ENCODE measurements at regions not wholly inside any gene's neighbourhood (a gene's known extent, or its start where the extent isn't known, plus 50 kb on each side); places are given as distances from the start of the nearest gene placed in this dataset.
"Not testable (repeated sequence)": the region's sequence is repeated elsewhere in the genome, so short reads cannot be mapped to it uniquely, and the experiment has no call there.

DNA sequence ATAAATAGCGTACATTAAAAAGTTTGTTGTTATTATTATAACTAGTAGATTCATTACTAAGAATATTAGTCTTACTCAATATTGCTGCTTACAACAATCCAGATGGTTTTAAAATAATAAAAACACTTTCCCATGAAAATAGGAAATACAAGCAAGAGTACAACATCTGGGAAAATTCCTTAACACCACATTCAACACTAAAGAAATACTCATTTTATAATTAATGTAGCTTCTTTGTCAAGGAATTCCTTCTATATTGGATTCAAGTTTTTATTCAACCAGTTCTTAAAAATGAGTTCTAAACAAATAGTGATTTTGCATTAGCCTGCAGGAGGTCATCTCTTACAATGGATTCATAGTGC, 650.3 kb upstream of the SLC35B3 start:
- CTCF ChIA-PET: no interaction called here
- Mint-ChIP-seq H3K36me3 (no peaks in the 10 kb centered on the region), H3K27ac (no peak overlapping the region), H3K4me3 (no peak overlapping the region), H3K4me1 (peaks cover 9% of the 10 kb centered on the region), H3K9me3 (no peaks in the 10 kb centered on the region), H3K27me3 (no peaks in the 10 kb centered on the region)
- no peak for DNase-seq

GRCh38 chr6:9085054-9085708, 649.8 kb upstream of the SLC35B3 start:
- no peak for DNase-seq
- CTCF ChIA-PET: no interaction called here
- H3K4me1 Mint-ChIP-seq: peaks cover 9% of the 10 kb centered on the region
- no peaks in the 10 kb centered on the region for H3K36me3 Mint-ChIP-seq
- H3K27me3 Mint-ChIP-seq: no peaks in the 10 kb centered on the region
- H3K27ac Mint-ChIP-seq: no peak overlapping the region
- no peaks in the 10 kb centered on the region for H3K9me3 Mint-ChIP-seq
- H3K4me3 Mint-ChIP-seq: no peak overlapping the region

GRCh38 chr6:9083108-9083507, 647.8 kb upstream of the SLC35B3 start:
- CTCF ChIA-PET: no interaction called here
- Mint-ChIP-seq H3K4me1 (peaks cover 6% of the 10 kb centered on the region), H3K36me3 (no peaks in the 10 kb centered on the region), H3K4me3 (no peak overlapping the region), H3K9me3 (no peaks in the 10 kb centered on the region), H3K27me3 (no peaks in the 10 kb centered on the region), H3K27ac (no peak overlapping the region)
- no peak for DNase-seq

DNA sequence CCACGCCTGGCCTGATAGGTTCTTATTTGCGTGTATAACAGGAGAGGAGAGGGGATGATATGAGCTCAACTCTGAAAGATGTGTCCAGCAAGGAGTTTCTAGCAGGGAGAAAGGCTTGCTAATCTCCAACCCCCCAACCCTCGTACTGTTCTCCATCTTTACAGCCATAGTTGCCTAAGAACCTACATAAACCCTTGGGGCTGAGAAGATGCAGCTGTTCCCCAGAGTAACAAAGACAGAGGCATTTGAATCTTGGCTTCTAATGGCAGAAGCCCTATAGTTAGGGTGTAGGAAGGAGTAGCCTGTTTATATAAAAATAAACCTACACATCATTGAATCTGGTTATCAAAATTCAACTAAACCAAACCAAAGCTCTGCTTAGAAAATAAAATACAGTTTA, 631.4 kb upstream of the SLC35B3 start:
- Mint-ChIP-seq H3K4me1 (no peaks in the 10 kb centered on the region), H3K4me3 (no peak overlapping the region), H3K27me3 (no peaks in the 10 kb centered on the region), H3K9me3 (no peaks in the 10 kb centered on the region), H3K27ac (no peak overlapping the region), H3K36me3 (no peaks in the 10 kb centered on the region)
- CTCF ChIA-PET: no interaction called here
- DNase-seq: no peak

GRCh38 chr6:9064156-9064555, 628.8 kb upstream of the SLC35B3 start:
- DNase-seq: no peak
- Mint-ChIP-seq H3K27ac (no peak overlapping the region), H3K36me3 (no peaks in the 10 kb centered on the region), H3K4me3 (no peak overlapping the region), H3K9me3 (no peaks in the 10 kb centered on the region), H3K4me1 (no peaks in the 10 kb centered on the region), H3K27me3 (no peaks in the 10 kb centered on the region)
- CTCF ChIA-PET: no interaction called here

DNA sequence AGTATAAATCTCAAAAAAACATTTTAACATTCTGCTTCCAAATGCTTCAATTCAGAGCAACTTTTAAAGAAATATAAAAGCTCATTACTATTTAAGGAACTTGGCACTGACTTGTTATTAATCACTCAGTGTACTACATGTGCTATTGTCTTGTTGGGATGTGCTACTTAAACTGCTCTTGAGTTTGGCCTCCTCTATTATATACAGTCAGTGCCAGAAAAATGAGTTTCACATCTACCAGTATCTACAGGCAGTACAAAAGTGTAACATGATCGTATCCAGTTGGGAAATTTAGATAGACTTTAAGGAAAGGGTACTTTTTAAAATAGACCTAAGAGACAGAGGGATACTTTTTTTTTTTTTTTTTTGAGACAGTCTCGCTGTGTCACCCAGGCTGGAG, 627.3 kb upstream of the SLC35B3 start:
- Mint-ChIP-seq H3K27me3 (no peaks in the 10 kb centered on the region), H3K9me3 (no peaks in the 10 kb centered on the region), H3K36me3 (no peaks in the 10 kb centered on the region), H3K27ac (no peak overlapping the region), H3K4me3 (no peak overlapping the region), H3K4me1 (no peaks in the 10 kb centered on the region)
- DNase-seq: no peak
- CTCF ChIA-PET: no interaction called here

- no peak overlapping the region for H3K4me3 Mint-ChIP-seq
- H3K27me3 Mint-ChIP-seq: no peaks in the 10 kb centered on the region
- DNase-seq: no peak
- CTCF ChIA-PET: no interaction called here
- no peak overlapping the region for H3K27ac Mint-ChIP-seq
- no peaks in the 10 kb centered on the region for H3K9me3 Mint-ChIP-seq
- no peaks in the 10 kb centered on the region for H3K36me3 Mint-ChIP-seq
- H3K4me1 Mint-ChIP-seq: no peaks in the 10 kb centered on the region
These were observed 622.6 kb upstream of the SLC35B3 start for GRCh38 chr6:9057937-9058336.

DNA sequence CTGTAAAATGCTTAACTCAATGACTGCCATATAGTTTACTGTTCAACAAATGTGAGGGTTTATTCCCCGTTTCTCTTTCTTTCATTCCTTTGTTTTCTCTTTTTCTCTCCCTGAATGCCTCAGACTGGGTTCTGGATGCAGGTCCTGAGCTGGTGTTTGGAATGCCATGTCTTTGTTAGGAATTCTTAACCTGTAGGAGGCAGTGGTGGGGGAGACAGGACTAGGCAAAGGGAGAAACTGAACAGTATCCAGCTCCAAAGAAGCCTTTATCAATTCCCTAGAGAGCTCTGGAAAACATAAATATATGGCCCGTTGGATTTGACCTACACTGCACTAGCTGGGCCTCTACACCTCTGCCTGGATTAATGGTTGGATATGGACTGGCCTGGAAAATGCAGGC, 621.2 kb upstream of the SLC35B3 start:
- H3K4me3 Mint-ChIP-seq: no peak overlapping the region
- H3K9me3 Mint-ChIP-seq: no peaks in the 10 kb centered on the region
- H3K4me1 Mint-ChIP-seq: no peaks in the 10 kb centered on the region
- H3K27ac Mint-ChIP-seq: no peak overlapping the region
- no peaks in the 10 kb centered on the region for H3K36me3 Mint-ChIP-seq
- CTCF ChIA-PET: no interaction called here
- H3K27me3 Mint-ChIP-seq: no peaks in the 10 kb centered on the region
- DNase-seq: no peak

DNA sequence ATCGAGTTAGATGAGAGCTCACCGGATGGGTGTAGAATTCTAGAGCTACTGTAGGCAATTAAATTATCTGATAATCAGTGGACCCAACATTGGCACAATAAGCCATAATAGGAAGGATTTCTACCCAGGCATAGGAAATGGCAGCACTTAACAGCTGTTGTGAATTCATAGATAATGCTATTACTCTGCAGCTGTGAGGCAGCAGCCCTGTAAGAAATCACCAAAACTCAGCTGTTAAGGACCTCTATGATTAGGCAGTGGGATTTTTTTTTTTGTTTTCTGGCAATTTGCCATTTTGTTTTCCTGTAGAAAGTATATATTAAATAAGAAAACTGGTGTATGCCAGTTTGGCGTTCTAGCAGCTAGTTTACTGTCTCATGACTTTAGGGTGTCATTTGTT, 609.1 kb upstream of the SLC35B3 start:
- CTCF ChIA-PET: no interaction called here
- Mint-ChIP-seq H3K36me3 (no peaks in the 10 kb centered on the region), H3K9me3 (peaks cover 22% of the 10 kb centered on the region), H3K4me1 (no peaks in the 10 kb centered on the region), H3K4me3 (no peak overlapping the region), H3K27ac (no peak overlapping the region), H3K27me3 (no peaks in the 10 kb centered on the region)
- no peak for DNase-seq

DNA sequence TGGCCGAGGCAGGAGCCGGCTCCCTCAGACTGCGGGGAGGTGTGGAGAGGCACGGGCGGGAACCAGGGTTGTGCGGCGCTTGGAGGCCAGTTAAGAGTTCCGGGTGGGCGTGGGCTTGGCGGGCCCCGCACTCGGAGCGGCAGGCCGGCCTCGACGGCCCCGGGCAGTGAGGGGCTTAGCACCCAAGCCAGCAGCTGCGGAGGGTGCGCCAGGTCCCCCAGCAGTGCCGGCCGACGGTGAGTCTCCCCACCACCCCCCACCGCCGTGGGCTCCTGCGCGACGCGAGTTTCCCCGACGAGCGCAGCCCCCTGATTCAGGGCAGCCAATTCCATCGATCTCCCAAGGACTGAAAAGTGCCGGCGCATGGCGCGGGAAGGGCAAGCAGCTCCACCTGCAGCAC, 605.4 kb upstream of the SLC35B3 start:
- no peak overlapping the region for H3K4me3 Mint-ChIP-seq
- H3K36me3 Mint-ChIP-seq: no peaks in the 10 kb centered on the region
- DNase-seq: no peak
- H3K27ac Mint-ChIP-seq: no peak overlapping the region
- CTCF ChIA-PET: no interaction called here
- no peaks in the 10 kb centered on the region for H3K27me3 Mint-ChIP-seq
- H3K9me3 Mint-ChIP-seq: peaks cover 25% of the 10 kb centered on the region
- no peaks in the 10 kb centered on the region for H3K4me1 Mint-ChIP-seq

DNA sequence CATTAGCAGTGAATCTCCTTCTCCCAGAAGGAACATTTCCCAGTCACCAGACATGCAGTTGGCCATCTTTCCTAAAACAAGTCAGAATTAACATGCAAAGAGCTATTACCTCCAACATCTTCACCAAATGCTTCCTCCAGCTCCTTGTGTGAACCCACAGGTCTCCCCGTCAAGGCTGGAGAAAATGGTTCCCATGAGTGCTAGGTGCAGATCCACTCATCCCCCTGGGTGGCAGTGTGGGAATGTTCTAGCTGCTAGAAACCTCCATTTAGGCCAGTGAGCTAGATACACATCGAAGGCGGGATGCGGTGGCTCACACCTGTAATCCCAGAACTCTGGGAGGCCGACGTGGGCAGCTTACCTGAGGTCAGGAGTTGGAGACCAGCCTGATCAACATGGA, 603.9 kb upstream of the SLC35B3 start:
- H3K27ac Mint-ChIP-seq: no peak overlapping the region
- H3K4me3 Mint-ChIP-seq: no peak overlapping the region
- no peaks in the 10 kb centered on the region for H3K36me3 Mint-ChIP-seq
- H3K27me3 Mint-ChIP-seq: no peaks in the 10 kb centered on the region
- CTCF ChIA-PET: no interaction called here
- peaks cover 25% of the 10 kb centered on the region for H3K9me3 Mint-ChIP-seq
- DNase-seq: no peak
- no peaks in the 10 kb centered on the region for H3K4me1 Mint-ChIP-seq

GRCh38 chr6:9028086-9028485, 592.7 kb upstream of the SLC35B3 start:
- Mint-ChIP-seq H3K4me1 (no peaks in the 10 kb centered on the region), H3K27ac (no peak overlapping the region)

GRCh38 chr6:9025796-9026394, 590.5 kb upstream of the SLC35B3 start:
- Mint-ChIP-seq H3K27me3 (no peaks in the 10 kb centered on the region), H3K4me3 (no peak overlapping the region), H3K36me3 (no peaks in the 10 kb centered on the region), H3K27ac (no peak overlapping the region), H3K4me1 (no peaks in the 10 kb centered on the region), H3K9me3 (no peaks in the 10 kb centered on the region)
- no peak for DNase-seq
- CTCF ChIA-PET: no interaction called here

More at GRCh38 chr6:9028086-9028485, 592.7 kb upstream of the SLC35B3 start:
- Mint-ChIP-seq H3K27me3 (no peaks in the 10 kb centered on the region), H3K36me3 (no peaks in the 10 kb centered on the region), H3K9me3 (peaks cover 2% of the 10 kb centered on the region), H3K4me3 (no peak overlapping the region)
- DNase-seq: no peak
- CTCF ChIA-PET: no interaction called here

DNA sequence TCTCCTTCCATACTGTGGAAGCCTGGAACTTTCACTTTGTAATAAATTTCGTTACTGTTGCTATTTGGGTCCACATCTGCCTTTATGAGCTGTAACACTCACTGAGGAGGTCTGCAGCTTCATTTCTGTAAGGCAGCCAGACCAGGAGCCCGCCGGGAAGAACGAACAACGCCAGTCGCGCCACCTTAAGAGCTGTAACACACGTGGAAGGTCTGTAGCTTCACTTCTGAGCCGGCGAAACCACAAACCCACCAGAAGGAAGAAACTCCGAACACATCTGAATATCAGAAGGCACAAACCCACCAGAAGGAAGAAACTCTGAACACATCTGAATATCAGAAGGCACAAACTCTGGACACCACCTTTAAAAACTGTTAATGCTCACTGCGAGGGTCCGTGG, 589.9 kb upstream of the SLC35B3 start:
- Mint-ChIP-seq H3K4me3 (no peak overlapping the region), H3K9me3 (no peaks in the 10 kb centered on the region), H3K4me1 (no peaks in the 10 kb centered on the region), H3K27me3 (no peaks in the 10 kb centered on the region), H3K27ac (no peak overlapping the region), H3K36me3 (no peaks in the 10 kb centered on the region)
- no peak for DNase-seq
- CTCF ChIA-PET: no interaction called here

- H3K27me3 Mint-ChIP-seq, H3K27ac Mint-ChIP-seq, H3K36me3 Mint-ChIP-seq, CTCF ChIA-PET, H3K9me3 Mint-ChIP-seq, DNase-seq, H3K4me1 Mint-ChIP-seq, H3K4me3 Mint-ChIP-seq: not testable (repeated sequence)
These were observed 588.9 kb upstream of the SLC35B3 start for GRCh38 chr6:9024246-9024645.

DNA sequence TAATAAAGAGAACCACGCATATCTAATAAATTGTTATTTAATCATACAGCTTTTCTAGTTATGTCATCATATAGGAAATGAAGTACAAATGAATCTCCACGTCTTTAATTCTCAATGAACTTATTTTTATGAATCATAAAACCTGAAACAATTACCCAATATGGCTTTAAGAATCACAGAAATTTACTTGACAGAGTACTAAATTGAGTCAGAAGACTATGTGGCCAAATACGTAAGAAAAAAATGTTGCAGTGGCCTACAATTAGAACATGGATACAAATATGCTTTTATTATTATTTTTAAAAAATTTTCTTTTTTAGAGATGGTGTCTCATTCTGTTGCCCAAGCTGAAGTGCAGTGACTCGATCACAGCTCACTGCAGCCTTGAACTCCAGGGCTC, 584.7 kb upstream of the SLC35B3 start:
- no peaks in the 10 kb centered on the region for H3K36me3 Mint-ChIP-seq
- no peaks in the 10 kb centered on the region for H3K9me3 Mint-ChIP-seq
- no peaks in the 10 kb centered on the region for H3K4me1 Mint-ChIP-seq
- CTCF ChIA-PET: no interaction called here
- no peak overlapping the region for H3K4me3 Mint-ChIP-seq
- no peaks in the 10 kb centered on the region for H3K27me3 Mint-ChIP-seq
- H3K27ac Mint-ChIP-seq: no peak overlapping the region
- DNase-seq: no peak
